DOHH2 (cell line): ENCODE measurements at regions not wholly inside any gene's neighbourhood (a gene's known extent, or its start where the extent isn't known, plus 50 kb on each side); places are given as distances from the start of the nearest gene placed in this dataset.

Source experiments
- H3F3A ChIP-seq: fragments of 200-600 bp; sonication (generic), shearing (Covaris generic); 2 replicates; pipeline ENCODE4 v1.6.0; 2016; ENCODE audit warnings: antibody characterized with exemption, mild to moderate bottlenecking; ENCODE audit not compliant: control insufficient read depth, insufficient read depth
- H3K27ac ChIP-seq: fragments of 200-600 bp; sonication (generic); 2 replicates; pipeline ENCODE4 v1.5.1; 2014; ENCODE audit warnings: low read depth, mild to moderate bottlenecking, low read length, moderate library complexity
- H3K27me3 ChIP-seq: fragments of 200-600 bp; sonication (generic); 2 replicates; pipeline ENCODE4 v1.6.1; 2014; ENCODE audit warnings: mild to moderate bottlenecking, low read length, mixed read lengths; ENCODE audit not compliant: control insufficient read depth
- H3K36me3 ChIP-seq: fragments of 200-600 bp; sonication (generic); 2 replicates; pipeline ENCODE4 v1.6.1; 2014; ENCODE audit warnings: mild to moderate bottlenecking, low read length, moderate library complexity, mixed read lengths; ENCODE audit not compliant: control insufficient read depth
- H3K4me1 ChIP-seq: fragments of 200-600 bp; sonication (generic); 2 replicates; pipeline ENCODE4 v1.6.1; 2014; ENCODE audit warnings: mild to moderate bottlenecking, low read length, mixed read lengths; ENCODE audit not compliant: control insufficient read depth
- H3K4me2 ChIP-seq: fragments of 200-600 bp; sonication (generic); 2 replicates; pipeline ENCODE4 v1.6.0; 2014; ENCODE audit warnings: mild to moderate bottlenecking, low read length, moderate library complexity
- H3K4me3 ChIP-seq: fragments of 200-600 bp; sonication (generic); 2 replicates; pipeline ENCODE4 v1.5.1; 2014; ENCODE audit warnings: mild to moderate bottlenecking, low read length, mixed read lengths
- H3K79me2 ChIP-seq: fragments of 200-600 bp; sonication (generic); 2 replicates; pipeline ENCODE4 v1.6.1; 2014; ENCODE audit warnings: mild to moderate bottlenecking, low read length, mixed read lengths; ENCODE audit not compliant: control insufficient read depth
- H3K9me2 ChIP-seq: fragments of 200-600 bp; sonication (generic); replicated peaks from 2 replicates; pipeline ENCODE4 v1.6.1; 2014; ENCODE audit warnings: mild to moderate bottlenecking, low read length, mixed read lengths; ENCODE audit not compliant: control insufficient read depth
- H3K9me3 ChIP-seq: fragments of 200-600 bp; sonication (generic); 2 replicates; pipeline ENCODE4 v1.6.1; 2014; ENCODE audit warnings: antibody characterized with exemption, low read length, mixed read lengths; ENCODE audit not compliant: control insufficient read depth, insufficient read depth
- H4K20me1 ChIP-seq: fragments of 200-600 bp; sonication (generic); 2 replicates; pipeline ENCODE4 v1.6.0; 2014; ENCODE audit warnings: low read depth, mild to moderate bottlenecking, antibody characterized with exemption, low read length, moderate library complexity; ENCODE audit not compliant: control insufficient read depth, insufficient read depth
- EZH2phosphoT487 ChIP-seq: fragments of 200-600 bp; sonication (generic); IDR thresholded peaks from 2 replicates; pipeline ENCODE4 v1.6.1; 2017; ENCODE audit warnings: borderline replicate concordance, mild to moderate bottlenecking, antibody characterized with exemption, low read length, moderate library complexity, mixed read lengths
- TF ChIP-seq, protein P1 (sequence below): fragments of 200-600 bp; sonication (generic); IDR thresholded peaks from one replicate; pipeline ENCODE4 v1.5.1; 2014; ENCODE audit warnings: antibody characterized with exemption, mild to moderate bottlenecking, low read depth, low read length; ENCODE audit not compliant: poor library complexity, severe bottlenecking

GRCh38 chr15:77746254-77747174 lies 113.8 kb upstream of the LINGO1 start:
- Histone ChIP-seq H3K79me2 (no peaks in the 10 kb centered on the region), H3F3A (no peaks in the 10 kb centered on the region), H3K36me3 (no peaks in the 10 kb centered on the region), H4K20me1 (no peaks in the 10 kb centered on the region), H3K4me2 (no peak overlapping the region), H3K9me2 (no peaks in the 10 kb centered on the region), H3K9me3 (no peaks in the 10 kb centered on the region), H3K27me3 (no peaks in the 10 kb centered on the region), H3K27ac (no peak overlapping the region), H3K4me3 (no peak overlapping the region), H3K4me1 (no peaks in the 10 kb centered on the region)
- TF ChIP-seq, protein P1, sequence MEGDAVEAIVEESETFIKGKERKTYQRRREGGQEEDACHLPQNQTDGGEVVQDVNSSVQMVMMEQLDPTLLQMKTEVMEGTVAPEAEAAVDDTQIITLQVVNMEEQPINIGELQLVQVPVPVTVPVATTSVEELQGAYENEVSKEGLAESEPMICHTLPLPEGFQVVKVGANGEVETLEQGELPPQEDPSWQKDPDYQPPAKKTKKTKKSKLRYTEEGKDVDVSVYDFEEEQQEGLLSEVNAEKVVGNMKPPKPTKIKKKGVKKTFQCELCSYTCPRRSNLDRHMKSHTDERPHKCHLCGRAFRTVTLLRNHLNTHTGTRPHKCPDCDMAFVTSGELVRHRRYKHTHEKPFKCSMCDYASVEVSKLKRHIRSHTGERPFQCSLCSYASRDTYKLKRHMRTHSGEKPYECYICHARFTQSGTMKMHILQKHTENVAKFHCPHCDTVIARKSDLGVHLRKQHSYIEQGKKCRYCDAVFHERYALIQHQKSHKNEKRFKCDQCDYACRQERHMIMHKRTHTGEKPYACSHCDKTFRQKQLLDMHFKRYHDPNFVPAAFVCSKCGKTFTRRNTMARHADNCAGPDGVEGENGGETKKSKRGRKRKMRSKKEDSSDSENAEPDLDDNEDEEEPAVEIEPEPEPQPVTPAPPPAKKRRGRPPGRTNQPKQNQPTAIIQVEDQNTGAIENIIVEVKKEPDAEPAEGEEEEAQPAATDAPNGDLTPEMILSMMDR, result no peak
- no peak for TF ChIP-seq EZH2phosphoT487

GRCh38 chr15:77744398-77744797 lies 111.7 kb upstream of the LINGO1 start:
- H4K20me1 ChIP-seq, result no peaks in the 10 kb centered on the region
- no peaks in the 10 kb centered on the region for H3K27me3 ChIP-seq
- H3K4me1 ChIP-seq, result no peaks in the 10 kb centered on the region
- H3K9me3 ChIP-seq, result no peaks in the 10 kb centered on the region
- H3F3A ChIP-seq, result no peaks in the 10 kb centered on the region
- H3K36me3 ChIP-seq, result no peaks in the 10 kb centered on the region
- no peaks in the 10 kb centered on the region for H3K9me2 ChIP-seq
- H3K27ac ChIP-seq, result no peak overlapping the region
- H3K4me3 ChIP-seq, result no peak overlapping the region
- TF ChIP-seq EZH2phosphoT487, result no peak
- TF ChIP-seq, protein P1, result no peak
- no peaks in the 10 kb centered on the region for H3K79me2 ChIP-seq
- no peak overlapping the region for H3K4me2 ChIP-seq

DNA sequence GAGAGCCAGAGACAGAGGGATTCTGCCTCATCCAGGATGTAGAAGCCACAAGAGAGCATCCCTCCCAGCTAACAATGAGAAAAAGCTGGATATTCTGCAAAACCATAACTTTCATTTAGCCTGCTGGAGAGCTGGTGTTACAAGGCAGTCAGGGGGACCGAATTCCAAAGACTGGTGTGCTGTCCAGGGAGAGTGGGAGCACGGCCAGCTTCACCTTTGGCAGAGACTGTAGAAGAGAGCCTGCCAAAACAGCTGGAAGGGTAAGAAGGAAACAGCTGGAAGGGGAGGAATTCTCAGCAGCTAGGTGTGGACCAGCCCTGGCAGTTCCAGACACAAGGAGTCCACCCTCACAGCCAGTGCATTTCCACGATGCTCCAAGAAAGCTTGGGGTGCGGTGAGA lies 109.9 kb upstream of the LINGO1 start:
- Histone ChIP-seq H3F3A (no peaks in the 10 kb centered on the region), H3K36me3 (no peaks in the 10 kb centered on the region), H3K9me3 (no peaks in the 10 kb centered on the region), H3K9me2 (no peaks in the 10 kb centered on the region), H3K27ac (no peak overlapping the region), H3K4me3 (no peak overlapping the region), H3K4me2 (no peak overlapping the region), H4K20me1 (no peaks in the 10 kb centered on the region), H3K79me2 (no peaks in the 10 kb centered on the region), H3K4me1 (no peaks in the 10 kb centered on the region), H3K27me3 (no peaks in the 10 kb centered on the region)
- TF ChIP-seq EZH2phosphoT487, result no peak
- TF ChIP-seq, protein P1, result no peak
